HG02885 (cell line): ENCODE measurements at regions not wholly inside any gene's neighbourhood (a gene's known extent, or its start where the extent isn't known, plus 50 kb on each side); places are given as distances from the start of the nearest gene placed in this dataset.

Experiments used
- ATAC-seq: cut with Tn5 transposase; IDR thresholded peaks from one replicate; pipeline ENCODE4 v1.9.1; 2021; ENCODE audit warnings: mild to moderate bottlenecking; ENCODE audit not compliant: unreplicated experiment, poor library complexity

GRCh38 chr4:138964716-138965426, 50.7 kb upstream of the NOCT start:
- ATAC-seq, result no peak

- ATAC-seq, result no peak
Measured at GRCh38 chr4:138963412-138963811, 52.2 kb upstream of the NOCT start.

- no peak for ATAC-seq
Measured at GRCh38 chr4:138961664-138962063, 53.9 kb upstream of the NOCT start.

GRCh38 chr4:138961129-138961528, 54.5 kb upstream of the NOCT start:
- no peak for ATAC-seq

GRCh38 chr4:138960175-138960710, 55.3 kb upstream of the NOCT start:
- ATAC-seq, result no peak

- ATAC-seq, result no peak
Measured at GRCh38 chr4:138959097-138959815, 56.3 kb upstream of the NOCT start.

GRCh38 chr4:138958519-138958918, 57.1 kb upstream of the NOCT start:
- ATAC-seq, result no peak

- no peak for ATAC-seq
Measured at GRCh38 chr4:138957302-138957701, 58.3 kb upstream of the NOCT start.

- ATAC-seq, result no peak
Measured at GRCh38 chr4:138954428-138954827, 61.2 kb upstream of the NOCT start.

GRCh38 chr4:138953961-138954371, 61.6 kb upstream of the NOCT start:
- ATAC-seq, result no peak

- no peak for ATAC-seq
Measured at GRCh38 chr4:138952411-138952810, 63.2 kb upstream of the NOCT start.

- ATAC-seq, result no peak
Measured at GRCh38 chr4:138951764-138952163, 63.8 kb upstream of the NOCT start.

GRCh38 chr4:138949866-138950265, 65.7 kb upstream of the NOCT start:
- no peak for ATAC-seq

GRCh38 chr4:138948918-138949317, 66.7 kb upstream of the NOCT start:
- ATAC-seq, result no peak

- no peak for ATAC-seq
Measured at GRCh38 chr4:138946306-138946705, 69.3 kb upstream of the NOCT start.

- ATAC-seq, result no peak
Measured at GRCh38 chr4:138945840-138946239, 69.7 kb upstream of the NOCT start.

- no peak for ATAC-seq
Measured at GRCh38 chr4:138945401-138945800, 70.2 kb upstream of the NOCT start.

GRCh38 chr4:138943893-138944292, 71.7 kb upstream of the NOCT start:
- ATAC-seq, result no peak

GRCh38 chr4:138941037-138941436, 74.5 kb upstream of the NOCT start:
- no peak for ATAC-seq

- no peak for ATAC-seq
Measured at GRCh38 chr4:138939960-138940359, 75.6 kb upstream of the NOCT start.

- ATAC-seq, result no peak
Measured at GRCh38 chr4:138938366-138938690, 77.3 kb upstream of the NOCT start.
